ENCODE measurements at regions not wholly inside any gene's neighbourhood (a gene's known extent, or its start where the extent isn't known, plus 50 kb on each side); places are given as distances from the start of the nearest gene placed in this dataset.
A peak's percentile ranks its signal among the peaks of the same experiment; 100 is the strongest.
"Not testable (repeated sequence)": the region's sequence is repeated elsewhere in the genome, so short reads cannot be mapped to it uniquely, and the experiment has no call there.

GRCh38 chr11:86861810-86862209 lies 61.5 kb downstream of the PRSS23 start:
- 94% methylated on average over 6 of the region's 6 CpGs for WGBS
- no peak overlapping the region for H3K4me3 ChIP-seq (ENCODE audit: low read depth, low read length)
- no peak for DNase-seq (ENCODE audit: extremely low spot score)

GRCh38 chr11:86863476-86863875 lies 63.1 kb downstream of the PRSS23 start:
- no peaks in the 10 kb centered on the region for H3K4me1 ChIP-seq (ENCODE audit: insufficient read depth)
- no peaks in the 10 kb centered on the region for H3K36me3 ChIP-seq (ENCODE audit: insufficient read depth)
- 39% methylated on average over 2 of the region's 2 CpGs for WGBS
- no peak overlapping the region for H3K4me3 ChIP-seq (ENCODE audit: low read depth, low read length)
- no peak overlapping the region for H3K27ac ChIP-seq (ENCODE audit: low read depth)
- no peak for DNase-seq (ENCODE audit: extremely low spot score)

More at GRCh38 chr11:86861810-86862209, 61.5 kb downstream of the PRSS23 start:
- Histone ChIP-seq H3K27ac (ENCODE audit: low read depth) (no peak overlapping the region), H3K36me3 (ENCODE audit: insufficient read depth) (no peaks in the 10 kb centered on the region), H3K4me1 (ENCODE audit: insufficient read depth) (no peaks in the 10 kb centered on the region)

- Histone ChIP-seq H3K27ac (ENCODE audit: low read depth) (no peak overlapping the region), H3K4me1 (ENCODE audit: insufficient read depth) (no peaks in the 10 kb centered on the region), H3K4me3 (ENCODE audit: low read depth, low read length) (no peak overlapping the region), H3K36me3 (ENCODE audit: insufficient read depth) (no peaks in the 10 kb centered on the region)
- no peak for DNase-seq (ENCODE audit: extremely low spot score)
- 85% methylated on average over 1 of the region's 1 CpG for WGBS
Measured at GRCh38 chr11:86865436-86865835, 65.1 kb downstream of the PRSS23 start.

GRCh38 chr11:86869531-86869930 lies 69.2 kb downstream of the PRSS23 start:
- no peaks in the 10 kb centered on the region for H3K36me3 ChIP-seq (ENCODE audit: insufficient read depth)
- DNase-seq (ENCODE audit: extremely low spot score) = no peak
- WGBS = 47% methylated on average over 6 of the region's 6 CpGs
- no peaks in the 10 kb centered on the region for H3K4me1 ChIP-seq (ENCODE audit: insufficient read depth)
- H3K4me3 ChIP-seq (ENCODE audit: low read depth, low read length) = no peak overlapping the region
- no peak overlapping the region for H3K27ac ChIP-seq (ENCODE audit: low read depth)

GRCh38 chr11:86869966-86870570 lies 69.7 kb downstream of the PRSS23 start:
- H3K4me1 ChIP-seq (ENCODE audit: insufficient read depth) = no peaks in the 10 kb centered on the region
- H3K36me3 ChIP-seq (ENCODE audit: insufficient read depth) = no peaks in the 10 kb centered on the region
- peak; percentile 7 for DNase-seq (ENCODE audit: extremely low spot score)
- no peak overlapping the region for H3K27ac ChIP-seq (ENCODE audit: low read depth)
- no peak overlapping the region for H3K4me3 ChIP-seq (ENCODE audit: low read depth, low read length)
- 30% methylated on average over 6 of the region's 6 CpGs for WGBS

GRCh38 chr11:86873573-86874083 lies 73.3 kb downstream of the PRSS23 start:
- Histone ChIP-seq H3K4me1 (ENCODE audit: insufficient read depth) (no peaks in the 10 kb centered on the region), H3K36me3 (ENCODE audit: insufficient read depth) (no peaks in the 10 kb centered on the region), H3K27ac (ENCODE audit: low read depth) (no peak overlapping the region), H3K4me3 (ENCODE audit: low read depth, low read length) (no peak overlapping the region)
- 95% methylated on average over 2 of the region's 2 CpGs for WGBS
- no peak for DNase-seq (ENCODE audit: extremely low spot score)

- WGBS = 74% methylated on average over 6 of the region's 6 CpGs
- no peaks in the 10 kb centered on the region for H3K36me3 ChIP-seq (ENCODE audit: insufficient read depth)
- no peak overlapping the region for H3K4me3 ChIP-seq (ENCODE audit: low read depth, low read length)
- no peak overlapping the region for H3K27ac ChIP-seq (ENCODE audit: low read depth)
- no peak for DNase-seq (ENCODE audit: extremely low spot score)
- no peaks in the 10 kb centered on the region for H3K4me1 ChIP-seq (ENCODE audit: insufficient read depth)
Measured at GRCh38 chr11:86874304-86875056, 74.1 kb downstream of the PRSS23 start.

GRCh38 chr11:86876716-86877234 lies 76.4 kb downstream of the PRSS23 start:
- DNase-seq (ENCODE audit: extremely low spot score) = no peak
- Histone ChIP-seq H3K27ac (ENCODE audit: low read depth) (no peak overlapping the region), H3K4me1 (ENCODE audit: insufficient read depth) (no peaks in the 10 kb centered on the region), H3K4me3 (ENCODE audit: low read depth, low read length) (no peak overlapping the region), H3K36me3 (ENCODE audit: insufficient read depth) (no peaks in the 10 kb centered on the region)
- 88% methylated on average over 3 of the region's 3 CpGs for WGBS

GRCh38 chr11:86877503-86877902 lies 77.2 kb downstream of the PRSS23 start:
- no peak for DNase-seq (ENCODE audit: extremely low spot score)
- no peaks in the 10 kb centered on the region for H3K4me1 ChIP-seq (ENCODE audit: insufficient read depth)
- no peak overlapping the region for H3K27ac ChIP-seq (ENCODE audit: low read depth)
- H3K36me3 ChIP-seq (ENCODE audit: insufficient read depth) = no peaks in the 10 kb centered on the region
- H3K4me3 ChIP-seq (ENCODE audit: low read depth, low read length) = no peak overlapping the region

GRCh38 chr11:86879241-86879640 lies 76.0 kb downstream of the FZD4 start:
- H3K36me3 ChIP-seq (ENCODE audit: insufficient read depth) = not testable (repeated sequence)

GRCh38 chr11:86885311-86885710 lies 69.9 kb downstream of the FZD4 start:
- 98% methylated on average over 3 of the region's 3 CpGs for WGBS
- Histone ChIP-seq H3K27ac (ENCODE audit: low read depth) (no peak overlapping the region), H3K4me3 (ENCODE audit: low read depth, low read length) (no peak overlapping the region), H3K36me3 (ENCODE audit: insufficient read depth) (no peaks in the 10 kb centered on the region), H3K4me1 (ENCODE audit: insufficient read depth) (no peaks in the 10 kb centered on the region)
- no peak for DNase-seq (ENCODE audit: extremely low spot score)

More at GRCh38 chr11:86879241-86879640, 76.0 kb downstream of the FZD4 start:
- DNase-seq (ENCODE audit: extremely low spot score); H3K27ac ChIP-seq (ENCODE audit: low read depth); H3K4me1 ChIP-seq (ENCODE audit: insufficient read depth); H3K4me3 ChIP-seq (ENCODE audit: low read depth, low read length): not testable (repeated sequence)
- WGBS = 93% methylated on average over 11 of the region's 26 CpGs

- Histone ChIP-seq H3K27ac (ENCODE audit: low read depth) (no peak overlapping the region), H3K4me1 (ENCODE audit: insufficient read depth) (no peaks in the 10 kb centered on the region), H3K4me3 (ENCODE audit: low read depth, low read length) (no peak overlapping the region), H3K36me3 (ENCODE audit: insufficient read depth) (no peaks in the 10 kb centered on the region)
- DNase-seq (ENCODE audit: extremely low spot score) = no peak
- 80% methylated on average over 5 of the region's 5 CpGs for WGBS
Measured at GRCh38 chr11:86888164-86889000, 66.8 kb downstream of the FZD4 start.

GRCh38 chr11:86889001-86889341 lies 66.2 kb downstream of the FZD4 start:
- no peak overlapping the region for H3K27ac ChIP-seq (ENCODE audit: low read depth)
- no peak overlapping the region for H3K4me3 ChIP-seq (ENCODE audit: low read depth, low read length)
- WGBS = 82% methylated on average over 1 of the region's 1 CpG
- no peak for DNase-seq (ENCODE audit: extremely low spot score)
- no peaks in the 10 kb centered on the region for H3K4me1 ChIP-seq (ENCODE audit: insufficient read depth)
- no peaks in the 10 kb centered on the region for H3K36me3 ChIP-seq (ENCODE audit: insufficient read depth)

Measured in urinary bladder (tissue), 3 donors.